A673 (cell line): ENCODE measurements at regions not wholly inside any gene's neighbourhood (a gene's known extent, or its start where the extent isn't known, plus 50 kb on each side); places are given as distances from the start of the nearest gene placed in this dataset.

Source experiments
- CTCF ChIP-seq: fragments of 300-800, 200-600 bp; sonication (generic); conservative IDR thresholded peaks from 2 replicates; pipeline ENCODE4 v1.5.1; 2017; ENCODE audit warnings: low read depth, mild to moderate bottlenecking, antibody characterized with exemption, low read length, moderate library complexity, mixed read lengths
- EZH2 ChIP-seq: fragments of 200-600 bp; sonication (generic); IDR thresholded peaks from 2 replicates; pipeline ENCODE4 v1.6.1; 2017; ENCODE audit warnings: borderline replicate concordance, low read depth, mild to moderate bottlenecking, mixed read lengths, antibody characterized with exemption, low read length; ENCODE audit not compliant: poor library complexity, severe bottlenecking

- TF ChIP-seq CTCF, result no peak
- TF ChIP-seq EZH2, result no peak
These were observed 190.0 kb upstream of the SPRY2 start for GRCh38 chr13:80530902-80531301.
